Cardiac fibroblast (primary cell): ENCODE measurements at regions not wholly inside any gene's neighbourhood (a gene's known extent, or its start where the extent isn't known, plus 50 kb on each side); places are given as distances from the start of the nearest gene placed in this dataset.
A peak's percentile ranks its signal among the peaks of the same experiment; 100 is the strongest.
"Not testable (repeated sequence)": the region's sequence is repeated elsewhere in the genome, so short reads cannot be mapped to it uniquely, and the experiment has no call there.

Experiments used
- DNase-seq, 2 donors: peaks; one replicate each; pipeline versions ENCODE4 v3.0.0 to v3.0.0-alpha.2; 2010; ENCODE audit warnings: low read depth in 2 of 2
- H3K4me3 ChIP-seq, 2 donors: replicated peaks in 1 of 2; 1 replicate in 1 of 2; 2 replicates in 1 of 2; pipeline ENCODE4 v1.5.1; 2011; ENCODE audit warnings: low read depth in 2 of 2, low read length in 2 of 2, mild to moderate bottlenecking in 2 of 2, moderate library complexity in 1 of 2
- CTCF ChIP-seq: IDR thresholded peaks from one replicate; pipeline ENCODE4 v1.5.1; 2011; ENCODE audit warnings: low read depth, mild to moderate bottlenecking, low read length, inconsistent platforms

DNA sequence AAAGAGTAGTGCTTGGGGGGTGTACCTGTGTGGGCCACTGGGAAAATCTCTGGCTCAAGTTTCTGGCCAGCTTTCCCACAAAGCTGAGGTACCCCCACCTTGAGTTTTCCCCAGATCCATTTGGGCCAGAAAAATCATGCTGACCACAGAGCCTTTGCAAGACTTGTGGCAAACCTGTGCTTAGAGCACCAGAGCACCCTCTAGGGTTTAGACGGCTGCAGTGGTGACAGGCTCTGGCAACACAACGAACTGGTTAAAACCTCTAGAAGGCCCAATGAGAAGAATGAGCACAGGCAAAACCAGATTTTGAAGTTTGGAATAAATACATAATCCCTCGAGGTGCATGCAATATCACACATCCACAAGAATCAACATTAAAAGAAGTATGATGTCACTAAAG, 290.7 kb upstream of the FOLH1 start:
- TF ChIP-seq CTCF: no peak
- H3K4me3 ChIP-seq: no peak overlapping the region
- no peak for DNase-seq

GRCh38 chr11:49505231-49505630, 296.8 kb upstream of the FOLH1 start:
- no peak for TF ChIP-seq CTCF
- H3K4me3 ChIP-seq: no peak overlapping the region
- DNase-seq: no peak

GRCh38 chr11:49526240-49526829, 317.9 kb upstream of the FOLH1 start:
- TF ChIP-seq CTCF: peak; percentile 58
- not testable (repeated sequence) for H3K4me3 ChIP-seq
- peak; percentile 54 to 69 for DNase-seq

DNA sequence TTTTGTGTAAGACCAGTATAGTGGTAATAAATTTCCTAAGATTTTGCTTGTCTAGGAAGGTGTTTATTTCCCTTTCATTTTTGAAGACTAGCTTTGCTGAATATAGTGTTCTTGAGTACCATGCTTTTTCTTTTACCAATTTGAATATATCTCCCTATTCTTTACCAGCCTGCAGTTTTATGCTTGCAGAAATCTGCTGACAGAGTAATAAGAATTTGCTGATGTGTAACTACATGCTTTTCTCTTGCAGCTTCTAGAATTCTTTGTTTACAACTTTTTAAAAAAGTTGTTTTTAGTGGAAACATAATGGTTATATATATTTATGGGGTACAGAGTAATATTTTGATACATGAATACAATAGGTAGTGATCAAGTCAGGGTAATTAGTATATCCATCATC, 324.8 kb upstream of the FOLH1 start:
- H3K4me3 ChIP-seq: no peak overlapping the region
- no peak for TF ChIP-seq CTCF
- no peak for DNase-seq

DNA sequence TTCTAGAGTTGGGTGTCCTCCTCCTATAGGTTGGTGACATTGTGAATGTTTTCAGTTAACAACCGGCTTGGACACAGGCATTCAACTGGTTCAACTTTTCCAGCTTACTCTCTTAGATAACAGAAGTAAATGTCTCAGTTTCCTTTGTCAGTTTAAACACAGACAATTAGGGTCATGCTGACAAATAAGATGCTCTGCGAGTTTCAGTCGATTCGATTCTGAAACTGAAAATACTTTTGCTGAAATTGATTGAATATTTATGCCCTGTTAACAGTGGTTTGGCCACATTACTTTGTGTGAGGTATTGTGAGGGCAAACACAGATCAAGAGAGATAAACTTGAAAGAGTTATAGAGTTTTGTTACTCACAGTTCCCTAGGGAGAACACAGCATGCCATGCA, 330.5 kb upstream of the FOLH1 start:
- H3K4me3 ChIP-seq, DNase-seq: not testable (repeated sequence)

DNA sequence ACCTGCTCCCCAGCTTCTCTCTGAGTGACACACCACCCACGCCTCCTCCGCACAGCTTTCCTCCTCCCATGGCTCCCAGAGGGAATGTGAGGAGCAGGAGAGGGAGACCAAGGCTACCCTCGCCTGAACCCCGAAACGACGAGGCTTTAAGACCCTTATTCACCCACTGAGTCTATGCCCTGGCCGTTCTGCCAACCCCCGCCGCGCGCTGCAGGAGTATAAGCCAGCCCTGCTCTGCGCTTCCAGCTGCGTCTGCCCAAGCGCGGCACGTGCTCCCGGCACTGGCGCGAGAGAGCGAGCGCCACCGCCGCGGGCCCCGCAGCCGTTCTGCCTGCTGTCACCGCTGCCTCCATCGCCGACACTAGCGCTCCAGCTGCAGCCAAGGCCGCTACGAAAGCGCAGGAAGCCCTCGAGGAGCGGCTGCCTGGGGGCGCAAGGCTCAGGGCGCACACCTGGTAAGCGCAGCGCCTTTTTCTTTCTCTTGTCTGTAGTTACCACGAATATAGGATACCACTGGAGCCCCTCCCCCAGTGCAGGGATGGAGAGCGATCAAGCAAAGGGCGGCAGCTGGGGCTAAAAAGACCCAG, 350.0 kb upstream of the FOLH1 start:
- not testable (repeated sequence) for DNase-seq

DNA sequence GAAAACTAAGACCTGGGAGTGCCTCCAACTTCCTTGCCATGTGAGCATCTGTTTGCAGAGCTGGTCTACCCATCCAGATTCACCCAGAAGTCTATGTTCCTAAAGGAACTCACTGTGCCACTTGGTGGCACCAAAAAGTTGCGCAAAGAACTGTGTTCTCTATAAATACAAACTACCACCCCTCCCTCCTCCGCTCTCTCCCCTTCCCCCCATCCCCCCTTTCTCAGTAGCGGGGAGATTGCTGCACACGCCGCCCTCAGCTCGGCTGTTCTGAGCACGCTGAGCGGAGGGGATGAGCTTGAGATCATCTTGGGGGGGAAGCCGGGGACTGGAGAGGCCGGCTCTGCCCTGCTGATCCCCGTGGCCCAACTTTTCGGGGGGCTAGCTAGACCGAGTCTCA, 352.2 kb upstream of the FOLH1 start:
- not testable (repeated sequence) for DNase-seq, H3K4me3 ChIP-seq

More for the DNA sequence above, 350.0 kb upstream of the FOLH1 start:
- not testable (repeated sequence) for H3K4me3 ChIP-seq

- not testable (repeated sequence) for DNase-seq
Observed at GRCh38 chr11:49561240-49561880, 353.0 kb upstream of the FOLH1 start.

DNA sequence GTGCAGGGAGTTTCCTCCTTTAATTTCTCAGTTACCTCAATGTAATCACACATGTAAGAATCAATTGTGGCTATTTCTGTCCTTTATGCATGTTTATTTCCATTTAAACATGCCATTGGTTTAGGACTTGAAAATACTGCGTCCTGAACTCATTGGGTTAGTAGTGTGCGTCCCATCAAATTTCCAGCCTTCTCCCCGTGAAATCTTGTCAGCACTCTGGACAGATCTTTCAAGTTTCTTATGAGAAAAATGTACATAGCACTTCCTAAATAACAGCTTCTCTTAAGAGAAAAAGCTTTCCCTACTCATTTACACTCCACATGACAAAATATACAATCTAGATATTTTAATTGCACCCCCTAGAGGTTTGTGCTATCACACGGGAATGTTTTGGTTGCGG, 353.9 kb upstream of the FOLH1 start:
- DNase-seq, H3K4me3 ChIP-seq: not testable (repeated sequence)

More at GRCh38 chr11:49561240-49561880, 353.0 kb upstream of the FOLH1 start:
- H3K4me3 ChIP-seq: not testable (repeated sequence)

- not testable (repeated sequence) for H3K4me3 ChIP-seq, DNase-seq
Observed at GRCh38 chr11:49579492-49579891, 371.1 kb upstream of the FOLH1 start.

DNA sequence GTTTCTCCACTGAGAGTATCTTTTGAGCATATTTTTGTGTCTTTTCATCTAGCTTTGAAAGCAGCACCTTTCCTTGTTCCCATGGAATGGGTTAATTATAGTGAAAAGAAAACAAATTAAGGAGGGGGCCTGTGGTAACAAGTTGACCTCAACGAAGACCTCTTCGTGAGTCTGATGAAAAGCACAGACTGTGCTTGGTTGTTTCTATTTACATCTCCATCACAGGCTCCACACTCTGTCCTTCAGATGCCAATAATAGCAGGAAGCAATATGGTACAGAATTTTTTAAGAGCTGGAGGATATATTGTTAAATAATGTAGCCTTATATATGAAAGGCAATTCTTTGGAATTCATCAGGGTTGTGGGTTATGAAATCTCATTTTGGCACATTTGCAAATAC, 366.7 kb upstream of the OR4C13 start:
- not testable (repeated sequence) for H3K4me3 ChIP-seq, DNase-seq

GRCh38 chr11:49608892-49609291, 343.3 kb upstream of the OR4C13 start:
- not testable (repeated sequence) for DNase-seq, H3K4me3 ChIP-seq

GRCh38 chr11:49623872-49624271, 328.3 kb upstream of the OR4C13 start:
- DNase-seq, H3K4me3 ChIP-seq: not testable (repeated sequence)

- not testable (repeated sequence) for H3K4me3 ChIP-seq, DNase-seq
Observed at GRCh38 chr11:49670705-49671104, 281.5 kb upstream of the OR4C13 start.
